GOT3 (cell line): ENCODE measurements at regions not wholly inside any gene's neighbourhood (a gene's known extent, or its start where the extent isn't known, plus 50 kb on each side); places are given as distances from the start of the nearest gene placed in this dataset.
"Not testable (repeated sequence)": the region's sequence is repeated elsewhere in the genome, so short reads cannot be mapped to it uniquely, and the experiment has no call there.

Experiments
- DNase-seq: peaks from one replicate; lab custom pipeline; 2025; ENCODE audit warnings: mixed read lengths; lab: John Stamatoyannopoulos, UW

DNA sequence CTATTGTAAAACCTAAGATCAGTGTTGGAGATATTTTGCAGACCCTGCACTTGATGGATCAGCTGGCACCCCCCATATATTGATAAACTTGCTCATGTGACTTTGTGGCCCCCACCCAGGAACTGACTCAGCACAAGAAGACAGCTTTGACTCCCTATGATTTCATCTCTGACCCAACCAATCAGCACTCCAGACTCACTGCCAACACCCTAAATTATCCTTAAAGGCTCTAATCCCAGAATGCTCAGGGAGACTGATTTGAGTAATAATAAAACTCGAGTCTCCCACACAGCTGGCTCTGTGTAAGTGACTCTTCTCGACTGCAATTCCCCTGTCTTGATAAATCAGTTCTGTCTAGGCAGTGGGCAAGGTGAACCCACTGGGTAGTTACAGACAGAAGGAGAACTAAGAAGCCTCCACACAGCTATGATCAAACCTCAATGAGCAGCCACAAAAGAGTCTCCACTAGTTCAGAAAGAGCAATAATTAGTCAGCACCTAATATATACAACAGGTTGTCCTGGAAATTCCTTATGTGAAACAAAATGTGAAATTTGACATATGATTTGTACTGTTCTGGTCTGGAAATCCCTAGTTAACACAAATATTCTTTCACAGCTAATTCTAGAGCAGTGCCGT lies 52.2 kb downstream of the ACTL7B start:
- no peak for DNase-seq

DNA sequence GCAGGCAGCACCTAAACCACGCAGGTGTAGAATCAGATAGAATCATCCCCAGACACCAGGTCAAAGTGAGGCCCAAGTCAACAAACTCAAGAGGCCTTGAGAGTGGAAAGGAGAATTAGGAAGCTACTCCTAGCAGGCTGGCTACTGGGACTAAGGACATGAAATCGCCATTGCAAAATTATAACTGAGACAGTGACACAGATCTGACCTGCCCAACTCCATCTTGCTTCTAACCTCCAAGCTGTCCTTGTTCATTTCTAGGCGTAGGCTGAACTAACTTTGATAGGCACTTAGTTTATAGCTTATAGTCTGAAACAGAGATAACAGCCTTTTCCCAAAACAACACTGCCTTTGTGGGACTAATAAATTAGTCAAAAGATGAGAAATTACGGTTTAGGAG lies 52.8 kb downstream of the ACTL7B start:
- DNase-seq, result no peak

DNA sequence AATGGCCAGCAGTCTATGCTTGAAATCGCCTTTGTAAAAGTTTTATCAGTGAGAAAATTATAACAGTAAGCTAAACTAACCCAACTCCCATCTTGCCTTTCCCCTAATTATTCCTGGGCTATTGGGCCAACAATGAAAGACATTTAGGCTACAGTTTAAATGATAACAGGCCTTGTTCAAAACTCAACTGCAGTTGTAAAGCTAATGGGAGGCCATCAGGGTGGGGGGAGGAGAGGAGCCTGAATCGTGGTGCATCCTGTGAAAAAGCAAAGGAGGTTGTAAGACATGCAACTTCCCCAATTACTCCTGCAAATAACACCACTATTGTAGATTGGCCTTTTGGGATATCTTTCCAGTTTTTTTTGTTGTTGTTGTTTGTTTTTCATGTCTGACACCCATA lies 53.8 kb downstream of the ACTL7B start:
- DNase-seq, result no peak

DNA sequence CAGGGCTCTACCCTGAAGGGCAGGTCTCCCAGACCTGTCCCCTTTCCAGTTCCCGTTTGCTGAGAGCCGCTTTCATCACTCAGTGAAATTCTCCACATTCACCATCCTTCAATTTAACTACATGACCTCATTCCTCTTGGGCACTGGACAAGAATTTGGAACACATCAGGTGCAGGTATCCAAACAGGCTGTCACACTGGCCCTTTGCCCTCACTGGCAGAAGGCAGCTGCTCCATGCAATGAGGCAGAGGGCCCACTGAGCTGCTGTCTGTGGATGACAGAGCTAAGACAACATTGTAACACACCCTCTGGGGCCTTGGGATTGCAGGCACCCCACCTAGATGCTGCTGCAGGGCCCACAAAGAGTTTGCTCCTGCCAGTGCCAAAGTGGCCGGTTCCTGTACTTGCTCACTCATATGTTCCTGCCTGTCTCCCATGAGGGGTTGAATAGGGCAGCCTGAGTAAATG lies 55.1 kb downstream of the ACTL7B start:
- no peak for DNase-seq

DNA sequence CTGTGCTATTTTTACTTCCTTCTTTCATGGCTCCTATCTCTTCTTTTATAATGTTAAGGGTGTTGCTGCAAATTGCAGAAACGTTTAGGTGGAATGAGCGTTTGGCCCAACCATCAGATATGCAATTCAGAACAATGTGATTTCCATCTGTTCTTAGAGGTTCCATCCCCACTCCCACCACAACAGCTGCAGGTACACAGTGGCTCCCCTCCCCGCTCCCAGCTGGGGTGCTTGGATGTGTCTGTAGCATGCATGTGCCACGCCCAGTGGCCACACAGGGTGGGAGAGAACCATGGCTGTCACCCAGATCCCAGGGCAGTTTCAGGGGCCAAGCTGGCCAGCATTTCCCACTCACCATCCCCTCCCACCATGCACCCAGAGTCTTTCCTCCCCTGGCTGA lies 62.2 kb downstream of the ACTL7B start:
- DNase-seq, result no peak

DNA sequence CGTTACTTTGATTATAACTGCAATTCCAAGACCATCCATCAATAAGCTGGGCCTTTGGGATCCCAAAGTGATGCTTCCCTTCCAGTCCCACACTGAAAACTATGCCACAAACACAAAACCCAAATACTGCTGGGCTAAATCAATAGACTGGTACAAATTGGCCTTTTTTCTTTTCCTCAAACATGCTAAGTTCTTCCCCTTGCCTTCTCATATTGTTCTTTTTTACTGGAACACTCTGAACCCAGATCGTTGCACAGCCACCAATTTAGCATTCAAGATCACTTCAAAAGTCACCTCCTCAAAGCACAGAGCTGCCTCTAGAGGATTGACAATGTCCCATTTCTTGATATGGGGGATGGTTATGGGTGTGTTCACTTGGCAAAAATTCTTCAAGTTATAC lies 66.0 kb downstream of the ACTL7B start:
- no peak for DNase-seq

DNA sequence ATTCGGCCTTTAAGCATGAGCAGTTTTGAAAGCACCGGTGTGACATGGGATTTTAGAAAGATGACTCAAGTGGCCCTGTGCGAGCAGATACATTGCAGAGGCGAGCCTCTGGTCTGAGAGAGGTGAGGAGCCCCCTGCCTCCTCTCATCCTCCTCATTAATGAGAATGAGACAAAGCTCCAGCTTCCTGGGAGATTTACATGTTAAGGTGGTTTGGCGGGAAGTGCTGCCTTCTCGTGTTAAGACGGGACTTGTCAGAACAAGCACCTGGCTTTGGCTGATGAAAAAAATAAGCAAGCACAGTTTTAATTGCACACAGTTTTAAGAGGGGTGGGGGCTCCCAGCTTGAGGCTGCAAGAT lies 68.1 kb downstream of the ACTL7B start:
- no peak for DNase-seq

DNA sequence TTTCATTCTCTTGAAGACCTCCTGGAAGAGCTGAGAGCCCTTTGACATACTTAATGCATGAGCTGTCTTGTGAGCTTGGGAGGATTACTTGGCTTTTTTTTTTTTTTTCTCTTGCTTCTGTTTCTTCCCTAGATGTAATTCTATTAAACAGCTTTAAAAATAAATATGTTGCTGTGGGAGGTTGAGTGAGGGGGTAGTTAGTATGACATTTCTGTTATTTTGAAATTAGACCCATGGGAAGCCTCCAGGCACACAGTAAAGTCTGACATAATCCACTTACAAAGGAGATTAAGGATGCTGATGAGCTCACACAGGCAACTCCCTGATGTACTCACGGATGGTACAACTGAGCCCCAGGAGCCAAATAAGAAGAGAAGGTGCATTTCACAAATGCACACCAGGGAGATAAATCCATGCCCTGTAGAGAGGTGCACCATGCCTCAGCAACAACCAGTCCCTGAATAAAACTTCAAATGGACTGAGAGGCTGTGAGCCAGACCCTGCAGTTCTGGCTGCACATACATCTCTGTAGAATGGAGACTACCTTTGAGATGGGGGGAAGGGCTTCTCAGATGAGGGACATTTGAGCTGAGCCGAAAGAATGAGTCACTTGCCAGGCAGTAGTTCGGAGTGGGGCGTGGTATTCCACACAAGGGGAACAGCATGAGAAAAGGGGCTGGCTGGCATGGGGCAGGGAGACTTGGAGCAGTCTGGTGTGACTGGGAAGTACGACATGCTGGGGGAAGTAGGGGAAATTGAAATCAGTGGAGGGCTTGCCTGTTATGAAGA lies 68.7 kb downstream of the ACTL7B start:
- DNase-seq, result no peak

DNA sequence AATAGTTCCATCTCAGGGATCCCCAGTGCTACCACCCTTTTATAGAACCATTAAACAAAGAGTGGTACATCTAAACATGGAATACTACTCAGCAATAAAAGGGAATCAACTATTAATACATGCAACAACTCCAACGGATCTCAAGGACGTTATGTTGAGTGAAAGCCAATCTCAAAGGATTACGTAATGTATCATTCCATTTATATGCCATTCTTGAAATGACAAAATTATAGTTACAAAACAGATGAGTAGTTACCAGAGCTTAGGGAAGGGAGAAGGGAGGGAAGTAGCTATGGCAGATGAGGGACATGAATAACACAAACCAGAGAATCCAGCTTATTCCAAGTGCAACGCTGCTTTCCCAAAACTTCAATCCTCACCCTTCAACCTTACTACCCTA lies 69.5 kb downstream of the ACTL7B start:
- no peak for DNase-seq

DNA sequence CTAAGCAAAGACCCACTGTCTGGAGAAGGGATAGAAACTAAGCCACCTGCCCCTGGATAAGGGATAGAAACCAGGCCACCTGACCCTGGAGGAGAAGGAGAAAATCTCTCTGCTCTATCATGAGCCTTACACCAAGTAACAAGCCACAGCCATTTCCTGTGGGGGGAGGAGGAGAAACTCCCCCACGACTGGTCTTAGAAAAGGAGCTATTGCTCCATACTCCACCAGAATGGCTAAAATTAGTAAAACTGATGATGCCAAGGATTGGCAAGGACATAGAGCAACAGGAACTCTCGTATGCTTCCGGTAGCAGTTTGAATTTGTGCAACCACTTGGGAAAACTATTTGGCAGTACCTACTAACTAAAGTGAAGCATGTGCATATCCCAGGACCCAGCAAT lies 70.8 kb downstream of the ACTL7B start:
- DNase-seq, result no peak

DNA sequence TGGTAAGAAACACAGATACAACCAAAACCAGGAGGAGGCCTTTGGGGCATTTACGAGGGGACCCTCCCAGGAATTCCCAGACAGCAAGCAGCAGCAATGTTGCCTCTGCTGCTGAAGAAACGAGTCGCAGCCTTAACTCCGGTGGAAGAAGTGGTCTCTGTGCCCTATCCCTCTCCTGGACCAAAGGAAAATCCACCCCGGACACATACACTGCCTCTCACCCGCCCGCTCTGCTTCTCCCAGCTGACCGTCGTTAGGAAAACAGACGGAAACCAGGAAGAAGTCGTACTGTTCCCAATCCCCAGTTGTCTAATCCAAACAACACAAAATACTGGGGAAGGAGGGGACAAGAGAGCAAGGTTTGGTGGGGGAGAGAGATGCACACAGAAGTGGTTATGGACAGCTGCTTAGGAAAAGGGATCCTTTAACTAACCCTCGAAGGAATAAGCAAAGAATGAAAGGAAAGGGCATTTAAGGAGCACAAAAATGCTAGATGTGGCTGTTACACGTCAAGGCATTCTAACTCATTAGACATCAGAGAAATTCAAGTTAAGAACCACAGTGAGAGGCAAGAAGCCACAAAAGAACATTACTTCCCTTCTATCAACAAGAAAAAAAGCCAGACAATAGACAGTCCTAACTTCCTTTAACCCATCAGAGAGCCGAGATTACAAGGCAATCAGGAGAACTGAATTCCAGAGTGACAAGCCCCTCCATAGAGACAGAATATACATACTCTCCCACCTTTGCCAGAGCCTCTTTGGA lies 71.9 kb downstream of the ACTL7B start:
- DNase-seq, result no peak

DNA sequence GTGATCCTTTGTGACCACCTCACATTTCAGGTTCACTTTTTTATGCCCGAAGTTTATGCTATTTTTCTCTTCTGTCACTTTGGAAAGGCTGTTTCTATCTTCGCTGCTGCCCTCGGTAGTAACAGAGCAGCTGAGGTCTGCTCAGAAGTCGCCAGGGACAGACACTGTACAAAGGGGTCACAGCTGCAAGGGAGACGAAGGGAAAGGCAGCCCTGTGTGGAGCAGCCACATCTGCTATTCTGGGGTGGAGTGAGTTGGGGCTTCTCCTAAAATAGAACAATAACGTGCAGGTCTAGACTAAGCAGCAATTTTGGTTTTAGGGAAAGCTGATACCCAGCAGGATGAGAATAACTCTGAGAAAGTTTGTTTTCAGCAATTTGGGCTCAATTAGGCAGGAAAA lies 72.5 kb downstream of the ACTL7B start:
- no peak for DNase-seq

DNA sequence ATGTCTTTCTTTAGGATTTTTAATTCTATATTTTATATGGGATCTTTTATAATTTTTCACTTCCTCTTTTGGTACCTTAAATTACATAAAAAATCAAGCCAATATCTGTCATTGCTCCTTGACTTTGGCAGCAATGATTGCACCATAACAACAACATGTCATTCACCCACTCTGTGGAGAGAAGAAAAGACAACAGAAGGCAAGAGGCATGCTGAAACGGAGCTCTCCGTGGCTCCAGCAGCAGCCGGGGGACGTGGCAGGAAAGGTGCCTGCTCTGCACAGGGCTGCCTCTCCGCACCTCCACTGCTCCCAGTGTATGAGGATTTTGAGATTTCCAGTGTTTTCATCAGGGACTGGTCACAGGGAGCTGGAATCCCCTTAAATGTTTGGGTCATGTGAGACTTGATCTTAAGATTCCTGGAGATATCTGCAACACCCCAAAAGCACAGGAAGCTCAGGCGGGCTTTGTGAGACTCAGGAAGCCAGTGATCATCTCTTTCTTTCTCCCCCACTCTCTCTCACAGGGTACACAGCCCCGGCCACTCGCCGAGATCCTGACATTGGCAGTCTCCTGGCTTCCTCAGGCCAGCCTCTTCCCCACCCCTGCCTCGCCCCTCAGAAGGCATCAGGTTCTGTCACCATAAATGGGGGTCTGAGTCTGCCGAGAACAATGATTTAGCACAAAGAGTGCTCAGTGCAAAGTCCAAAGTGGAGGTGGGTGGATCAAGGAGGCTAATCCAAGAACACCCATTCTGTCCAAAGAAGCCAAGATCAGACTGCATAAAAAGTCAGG lies 74.6 kb downstream of the ACTL7B start:
- no peak for DNase-seq

DNA sequence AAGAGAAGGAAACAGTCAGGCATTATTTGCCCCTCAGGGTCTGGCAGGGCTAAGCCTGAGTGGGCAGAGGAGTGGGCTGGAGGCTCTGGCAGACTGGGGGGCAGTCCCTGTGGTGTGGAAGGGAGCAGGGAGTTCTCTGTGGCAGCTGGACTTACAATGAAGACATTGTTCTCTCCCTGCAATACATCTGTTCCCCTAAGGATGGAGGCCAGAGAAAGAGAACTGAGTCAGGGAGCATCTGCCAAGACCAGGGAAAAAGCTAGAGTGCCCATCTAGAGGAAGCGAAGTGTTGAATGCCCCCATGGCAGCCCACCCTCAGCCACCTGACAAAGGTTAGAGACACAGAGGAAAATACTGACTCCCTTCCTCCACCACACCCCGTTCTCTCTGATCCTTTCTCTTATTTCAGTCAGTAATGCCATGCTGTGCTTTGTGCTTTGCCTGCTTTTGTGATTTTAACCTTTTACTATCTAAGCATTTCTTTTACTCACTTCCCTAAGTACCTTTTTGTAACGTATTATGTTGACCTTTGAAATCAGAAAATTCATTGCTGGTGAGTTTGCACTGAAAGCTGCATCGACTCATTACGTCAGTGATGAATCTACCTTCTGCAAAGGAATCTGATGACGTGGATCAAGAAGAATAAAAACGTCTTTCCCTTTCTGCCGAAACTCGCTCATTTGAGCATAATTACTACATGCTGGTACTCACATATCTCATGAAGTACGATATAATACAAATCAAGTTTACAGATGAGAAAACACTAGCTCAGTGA lies 76.0 kb downstream of the ACTL7B start:
- no peak for DNase-seq

DNA sequence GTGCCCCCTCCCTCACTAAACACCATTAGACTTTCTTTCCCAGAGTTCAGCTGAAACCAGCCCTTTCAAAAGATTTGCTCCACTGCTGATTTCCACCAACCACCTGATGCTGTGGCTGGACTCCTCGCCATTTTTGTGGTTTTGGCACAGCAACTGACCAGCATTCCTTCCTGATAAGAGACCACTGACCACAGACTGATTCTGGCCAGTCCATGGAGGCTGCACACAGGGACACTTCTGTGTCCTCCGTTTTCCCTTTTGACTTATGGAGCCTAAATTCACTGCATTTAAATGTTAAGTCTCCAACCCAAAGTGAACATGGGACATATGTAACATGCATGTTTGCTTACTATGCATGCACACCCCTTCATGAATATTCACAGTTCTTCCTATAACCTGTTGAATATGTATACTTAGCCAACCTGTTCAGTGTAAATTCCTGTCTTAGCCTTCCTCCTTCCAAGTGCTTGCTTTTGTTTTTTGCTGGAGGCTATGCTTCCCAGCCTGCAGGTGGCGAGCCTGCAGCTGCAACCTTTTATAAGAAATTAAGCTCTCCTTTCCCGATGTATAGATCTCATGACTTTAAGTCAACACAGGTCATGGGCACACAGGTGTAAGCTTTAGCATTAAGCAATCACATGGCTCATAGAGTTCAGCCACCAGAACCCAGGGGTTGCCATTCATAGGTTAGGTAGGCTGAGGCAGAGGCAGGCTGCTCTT lies 78.7 kb downstream of the ACTL7B start:
- no peak for DNase-seq

DNA sequence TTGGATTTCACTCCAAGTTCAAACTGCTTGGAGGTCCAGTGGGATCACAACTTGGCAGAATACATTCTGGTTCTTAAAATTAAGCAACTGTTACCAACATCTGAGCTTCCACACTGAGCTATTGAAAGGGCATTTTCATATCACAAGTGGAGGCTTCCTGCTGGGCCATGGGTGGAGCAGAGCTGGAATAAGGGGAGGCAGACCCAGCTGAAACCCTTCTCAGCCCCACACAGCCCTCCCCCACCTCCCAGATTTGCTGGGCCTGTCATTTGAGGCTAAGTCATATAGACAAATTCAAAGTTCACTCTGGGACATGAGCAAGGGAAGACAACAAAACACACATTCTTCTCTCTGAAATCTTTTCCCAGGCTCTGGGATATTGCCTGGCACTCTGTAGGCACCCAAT lies 79.9 kb downstream of the ACTL7B start:
- DNase-seq, result no peak

DNA sequence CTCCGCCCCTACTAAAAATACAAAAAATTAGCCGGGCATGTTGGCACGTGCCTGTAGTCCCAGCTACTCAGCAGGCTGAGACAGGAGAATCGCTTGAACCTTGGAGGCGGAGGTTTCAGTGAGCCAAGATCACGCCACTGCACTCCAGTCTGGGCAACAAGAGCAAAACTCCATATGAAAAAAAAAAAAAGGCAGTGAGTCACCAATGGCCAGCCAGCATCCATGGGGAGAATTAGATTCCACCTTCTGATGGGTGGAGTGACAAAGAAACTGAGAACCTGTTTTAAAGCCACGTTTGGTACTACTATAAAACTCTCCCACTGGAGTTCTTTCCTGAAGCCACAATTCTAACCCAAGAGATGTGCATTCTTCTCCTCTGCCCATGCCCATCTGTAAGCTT lies 81.7 kb downstream of the ACTL7B start:
- not testable (repeated sequence) for DNase-seq

DNA sequence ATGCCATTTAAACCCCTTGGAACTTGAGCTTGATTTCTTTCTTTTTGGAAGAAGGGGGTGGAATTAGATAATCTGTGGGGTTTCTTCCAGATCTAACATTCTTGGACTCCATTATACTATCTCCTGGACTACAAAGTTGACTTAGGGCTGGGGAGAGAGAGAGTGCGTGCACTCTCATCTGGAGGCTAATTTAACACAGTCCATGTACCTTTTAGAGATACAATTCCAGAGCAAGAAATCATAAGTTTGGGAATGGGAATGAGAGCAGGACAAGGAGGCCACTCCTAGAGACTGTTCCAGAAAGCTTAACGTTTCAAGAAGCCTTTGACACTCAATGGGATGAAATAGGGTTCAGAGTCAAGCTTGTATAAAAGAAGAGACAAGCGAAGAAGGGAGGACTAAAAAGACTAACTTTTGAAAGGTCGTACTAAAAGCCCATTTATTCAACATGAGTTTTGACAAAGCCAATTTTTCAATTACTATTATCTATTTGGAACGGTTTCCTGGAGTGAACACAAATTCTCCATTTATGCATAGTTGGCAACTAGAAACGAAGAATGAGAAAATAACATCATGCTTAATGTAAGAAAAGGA lies 83.4 kb downstream of the ACTL7B start:
- DNase-seq, result no peak

DNA sequence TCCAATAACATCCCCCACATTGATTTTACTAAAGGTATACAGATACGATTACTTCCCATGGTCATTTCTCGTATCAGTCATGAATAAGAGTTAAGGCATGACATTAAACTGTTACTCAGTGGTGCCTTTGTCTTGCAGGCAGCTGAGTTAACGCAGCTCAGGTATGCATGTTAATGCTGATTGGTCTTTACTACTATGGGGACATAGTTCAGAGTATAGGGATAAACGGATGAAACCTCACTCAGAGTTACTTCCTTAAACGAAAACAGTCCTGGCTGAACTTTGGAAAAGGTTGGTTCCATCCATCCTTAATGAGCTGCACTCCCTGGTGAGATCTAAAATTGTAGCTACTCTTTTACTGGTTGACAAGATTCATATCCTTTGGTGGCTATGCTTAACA lies 87.0 kb downstream of the ACTL7B start:
- DNase-seq, result no peak

DNA sequence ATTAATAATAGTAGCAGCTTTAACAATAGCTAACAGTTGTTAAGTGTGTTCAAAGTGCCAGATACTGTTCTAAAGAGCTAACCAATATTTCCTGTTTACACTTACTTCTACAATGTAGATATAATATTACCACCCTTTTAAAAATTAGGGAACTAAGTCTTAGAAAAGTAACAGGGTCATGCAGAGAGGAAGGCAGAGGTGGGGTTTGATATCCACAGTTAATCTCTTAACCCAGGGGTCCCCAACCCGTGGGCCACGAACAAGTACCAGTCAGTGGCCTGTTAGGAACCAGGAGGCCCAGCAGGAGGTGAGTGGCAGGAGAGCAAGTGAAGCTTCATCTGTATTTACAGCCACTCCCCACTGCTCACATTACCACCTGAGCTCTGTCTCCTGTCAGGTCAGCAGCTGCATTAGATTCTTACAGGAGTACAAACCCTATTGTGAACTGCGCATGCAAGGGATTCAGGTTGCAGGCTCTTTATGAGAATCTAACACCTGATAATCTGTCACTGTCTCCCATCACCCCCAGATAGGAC lies 89.1 kb downstream of the ACTL7B start:
- no peak for DNase-seq
